Liver (tissue), 3 donors: ENCODE measurements at regions not wholly inside any gene's neighbourhood (a gene's known extent, or its start where the extent isn't known, plus 50 kb on each side); places are given as distances from the start of the nearest gene placed in this dataset.

Experiments
- ATF3 ChIP-seq: IDR thresholded peaks from 2 replicates; pipeline ENCODE4 v1.6.1; 2016; ENCODE audit warnings: antibody characterized with exemption
- CTCF ChIP-seq: fragments of 150-350 bp; IDR thresholded peaks from 2 replicates; pipeline ENCODE4 v1.5.1; 2017; ENCODE audit warnings: improper control_type of control experiment, low read depth, low read length; ENCODE audit not compliant: missing input control
- EGR1 ChIP-seq, 2 donors: IDR thresholded peaks; 2 replicates each; pipeline ENCODE4 v1.6.1; 2016 to 2018; ENCODE audit warnings: antibody characterized with exemption in 2 of 2, low read depth in 2 of 2
- FOXA1 ChIP-seq: IDR thresholded peaks from 2 replicates; pipeline ENCODE4 v1.6.1; 2016; ENCODE audit warnings: antibody characterized with exemption
- HNF4G ChIP-seq: IDR thresholded peaks from 2 replicates; pipeline ENCODE4 v1.6.1; 2016; ENCODE audit warnings: antibody characterized with exemption
- JUND ChIP-seq, 2 donors: IDR thresholded peaks; 2 replicates each; pipeline ENCODE4 v1.6.1; 2016; ENCODE audit warnings: antibody characterized with exemption in 2 of 2
- MAX ChIP-seq: IDR thresholded peaks from 2 replicates; pipeline ENCODE4 v1.6.1; 2016; ENCODE audit warnings: antibody characterized with exemption
- NR2F2 ChIP-seq: IDR thresholded peaks from 2 replicates; pipeline ENCODE4 v1.6.1; 2016; ENCODE audit warnings: antibody characterized with exemption
- RAD21 ChIP-seq, 2 donors: IDR thresholded peaks; 2 replicates each; pipeline ENCODE4 v1.6.1; 2016; ENCODE audit warnings: antibody characterized with exemption in 2 of 2, mild to moderate bottlenecking in 2 of 2
- SP1 ChIP-seq: IDR thresholded peaks from 2 replicates; pipeline ENCODE4 v1.6.1; 2018; ENCODE audit warnings: antibody characterized with exemption, mild to moderate bottlenecking
- TAF1 ChIP-seq: conservative IDR thresholded peaks from 2 replicates; pipeline ENCODE4 v1.6.1; 2016; ENCODE audit warnings: antibody characterized with exemption, mild to moderate bottlenecking
- YY1 ChIP-seq: IDR thresholded peaks from 2 replicates; pipeline ENCODE4 v1.6.1; 2016; ENCODE audit warnings: antibody characterized with exemption, mild to moderate bottlenecking
- ZBTB33 ChIP-seq: IDR thresholded peaks from 2 replicates; pipeline ENCODE4 v1.6.1; 2016; ENCODE audit warnings: antibody characterized with exemption
- donor health status: healthy.
- donor health status: healthy.

- TF ChIP-seq FOXA1, result no peak
- no peak for TF ChIP-seq CTCF
- TF ChIP-seq EGR1 (IDR thresholded peaks at IDR 0.05; ENCODE audit: low read depth in 2 of 2), result no peak
- no peak for TF ChIP-seq SP1
- no peak for TF ChIP-seq TAF1
- TF ChIP-seq MAX, result no peak
- no peak for TF ChIP-seq JUND (IDR thresholded peaks at IDR 0.05)
- no peak for TF ChIP-seq NR2F2
- TF ChIP-seq RAD21 (IDR thresholded peaks at IDR 0.05), result no peak
- TF ChIP-seq ZBTB33, result no peak
- no peak for TF ChIP-seq HNF4G
- TF ChIP-seq ATF3, result no peak
- TF ChIP-seq YY1, result no peak
These were observed 74.2 kb upstream of the NEK7 start for GRCh38 chr1:198082576-198082975.
